IMR-90 (cell line): ENCODE measurements at regions not wholly inside any gene's neighbourhood (a gene's known extent, or its start where the extent isn't known, plus 50 kb on each side); places are given as distances from the start of the nearest gene placed in this dataset.

Source experiments
- ATAC-seq: fragments of 200-7000 bp; cut with Tn5 transposase; 2 replicates; pipeline ENCODE4 v1.9.1; 2020; ENCODE audit warnings: low read depth, mild to moderate bottlenecking, moderate library complexity
- BruUV-seq: library from RNA; stranded (reverse); fragments of 400-500 nt; replicated peaks from 2 replicates; lab custom pipeline; 2021; lab: Mats Ljungman, UMichigan
- CTCF ChIA-PET: fragments of 300-600 bp; formaldehyde crosslinking; extraction: SDS; loops from one replicate; lab custom pipeline; 2021; ENCODE audit warnings: antibody characterized with exemption; lab: Yijun Ruan, JAX
- POLR2A ChIA-PET: fragments of 300-600 bp; sonication (Branson Sonifier 250); formaldehyde crosslinking; loops from one replicate; lab custom pipeline; 2022; ENCODE audit warnings: antibody characterized with exemption; ENCODE audit not compliant: unreplicated experiment; lab: Charles Lee
- DNase-seq: peaks from one replicate; pipeline ENCODE4 v3.0.0; 2013
- H2AFZ ChIP-seq: replicated peaks from 2 replicates; pipeline ENCODE3; 2013; ENCODE audit warnings: low read length, mild to moderate bottlenecking; ENCODE audit not compliant: poor library complexity
- H2AK5ac ChIP-seq: 2 replicates; pipeline ENCODE4 v1.6.1; 2013; ENCODE audit warnings: low read depth, low read length, inconsistent platforms
- H2AK9ac ChIP-seq: replicated peaks from 2 replicates; pipeline ENCODE3; 2013; ENCODE audit warnings: mild to moderate bottlenecking, low read depth, low read length, moderate library complexity; ENCODE audit not compliant: poor library complexity
- H2BK120ac ChIP-seq: 2 replicates; pipeline ENCODE4 v1.6.1; 2013; ENCODE audit warnings: low read depth, low read length, inconsistent platforms
- H2BK15ac ChIP-seq: 3 replicates; pipeline ENCODE4 v1.6.1; 2013; ENCODE audit warnings: low read depth, low read length, inconsistent platforms
- H2BK20ac ChIP-seq: 2 replicates; pipeline ENCODE4 v1.6.1; 2013; ENCODE audit warnings: low read depth, mild to moderate bottlenecking, inconsistent platforms, low read length, moderate library complexity
- H2BK5ac ChIP-seq: 2 replicates; pipeline ENCODE4 v1.6.1; 2013; ENCODE audit warnings: mild to moderate bottlenecking, low read depth, low read length, inconsistent platforms; ENCODE audit not compliant: poor library complexity, severe bottlenecking
- H3K14ac ChIP-seq: replicated peaks from 2 replicates; pipeline ENCODE4 v1.6.1; 2013; ENCODE audit warnings: low read depth, low read length, inconsistent platforms
- H3K18ac ChIP-seq: 2 replicates; pipeline ENCODE4 v1.6.1; 2013; ENCODE audit warnings: low read depth, low read length, control low read depth
- H3K23ac ChIP-seq: 2 replicates; pipeline ENCODE4 v1.6.1; 2013; ENCODE audit warnings: low read depth, low read length, inconsistent platforms
- H3K27ac ChIP-seq: 2 replicates; pipeline ENCODE4 v1.5.1; 2013; ENCODE audit warnings: mild to moderate bottlenecking, control low read depth, low read length; ENCODE audit not compliant: insufficient read depth
- H3K27me3 ChIP-seq: 2 replicates; pipeline ENCODE4 v1.6.1; 2013; ENCODE audit warnings: low read length; ENCODE audit not compliant: control insufficient read depth, insufficient read depth
- H3K36me3 ChIP-seq: 2 replicates; pipeline ENCODE4 v1.6.1; 2013; ENCODE audit warnings: low read length, mixed read lengths; ENCODE audit not compliant: control insufficient read depth, insufficient read depth
- H3K4ac ChIP-seq: 2 replicates; pipeline ENCODE4 v1.6.1; 2013; ENCODE audit warnings: low read depth, low read length, inconsistent platforms
- H3K4me1 ChIP-seq: 2 replicates; pipeline ENCODE4 v1.6.1; 2013; ENCODE audit warnings: low read length, mixed read lengths; ENCODE audit not compliant: control insufficient read depth, insufficient read depth
- H3K4me2 ChIP-seq: 2 replicates; pipeline ENCODE4 v1.6.1; 2013; ENCODE audit warnings: low read depth, mild to moderate bottlenecking, control low read depth, low read length, moderate library complexity
- H3K4me3 ChIP-seq: 2 replicates; pipeline ENCODE4 v1.5.1; 2013; ENCODE audit warnings: low read depth, mild to moderate bottlenecking, control low read depth, low read length, moderate library complexity; ENCODE audit not compliant: insufficient read depth
- H3K56ac ChIP-seq: 2 replicates; pipeline ENCODE4 v1.6.1; 2013; ENCODE audit warnings: low read length, inconsistent platforms; ENCODE audit not compliant: insufficient read depth; ENCODE audit errors: extremely low read depth
- H3K79me1 ChIP-seq, 2 experiments: 2 replicates each; pipeline ENCODE4 v1.6.1; 2013; ENCODE audit warnings: low read length in 2 of 2, inconsistent platforms in 1 of 2, low read depth in 1 of 2
- H3K9ac ChIP-seq: 2 replicates; pipeline ENCODE4 v1.6.1; 2013; ENCODE audit warnings: low read depth, low read length, control low read depth
- H3K9me1 ChIP-seq: 2 replicates; pipeline ENCODE4 v1.6.1; 2013; ENCODE audit warnings: low read length, inconsistent platforms; ENCODE audit not compliant: insufficient read depth
- H3K9me3 ChIP-seq: 2 replicates; pipeline ENCODE4 v1.6.1; 2013; ENCODE audit warnings: low read length; ENCODE audit not compliant: control insufficient read depth, insufficient read depth
- H4K20me1 ChIP-seq: 2 replicates; pipeline ENCODE4 v1.6.1; 2013; ENCODE audit warnings: low read length, inconsistent platforms; ENCODE audit not compliant: insufficient read depth
- H4K5ac ChIP-seq: 2 replicates; pipeline ENCODE4 v1.6.1; 2013; ENCODE audit warnings: mild to moderate bottlenecking, low read depth, low read length, control low read depth
- H4K8ac ChIP-seq, 2 experiments: 2 replicates each; pipeline ENCODE4 v1.6.1; 2013; ENCODE audit warnings: low read depth in 2 of 2, low read length in 2 of 2, control low read depth in 1 of 2, inconsistent platforms in 1 of 2
- H4K91ac ChIP-seq: 2 replicates; pipeline ENCODE4 v1.6.1; 2013; ENCODE audit warnings: low read depth, low read length, inconsistent platforms; ENCODE audit not compliant: insufficient read depth
- BHLHE40 ChIP-seq: fragments of 150-350 bp; IDR thresholded peaks from 2 replicates; pipeline ENCODE4 v1.6.1; 2016; ENCODE audit warnings: mild to moderate bottlenecking, low read depth, low read length
- CEBPB ChIP-seq: IDR thresholded peaks from 2 replicates; pipeline ENCODE4 v1.6.1; 2012; ENCODE audit warnings: low read depth, low read length, improper control_type of control experiment
- CHD1 ChIP-seq: IDR thresholded peaks from 2 replicates; pipeline ENCODE4 v1.6.1; 2012; ENCODE audit warnings: low read depth, low read length, improper control_type of control experiment
- FOS ChIP-seq: fragments of 150-350 bp; IDR thresholded peaks from 2 replicates; pipeline ENCODE4 v1.6.1; 2016; ENCODE audit warnings: low read depth, low read length
- MAFK ChIP-seq: IDR thresholded peaks from 2 replicates; pipeline ENCODE4 v1.6.1; 2012; ENCODE audit warnings: low read depth, low read length, improper control_type of control experiment
- MAZ ChIP-seq: IDR thresholded peaks from 2 replicates; pipeline ENCODE4 v1.6.1; 2012; ENCODE audit warnings: low read depth, mild to moderate bottlenecking, low read length, improper control_type of control experiment, moderate library complexity, borderline replicate concordance
- MXI1 ChIP-seq: IDR thresholded peaks from 2 replicates; pipeline ENCODE4 v1.6.1; 2012; ENCODE audit warnings: low read depth, mild to moderate bottlenecking, low read length, moderate library complexity, borderline replicate concordance
- NFE2L2 ChIP-seq: fragments of 150-350 bp; IDR thresholded peaks from 2 replicates; pipeline ENCODE4 v1.6.1; 2016; ENCODE audit warnings: low read depth, mild to moderate bottlenecking, low read length
- POLR2A ChIP-seq: IDR thresholded peaks from 2 replicates; pipeline ENCODE4 v1.6.1; 2012; ENCODE audit warnings: mild to moderate bottlenecking, low read depth, low read length
- RAD21 ChIP-seq: IDR thresholded peaks from 2 replicates; pipeline ENCODE4 v1.6.1; 2012; ENCODE audit warnings: low read length, improper control_type of control experiment
- RFX5 ChIP-seq: IDR thresholded peaks from 2 replicates; pipeline ENCODE4 v1.8.0; 2012; ENCODE audit warnings: low read depth, mild to moderate bottlenecking, low read length, moderate library complexity
- SMC3 ChIP-seq: fragments of 150-350 bp; IDR thresholded peaks from 2 replicates; pipeline ENCODE4 v1.6.1; 2016; ENCODE audit warnings: low read depth, mild to moderate bottlenecking, antibody characterized with exemption, low read length, moderate library complexity
- WGBS, 2 experiments: methylation state at CpG; one replicate each; pipeline versions ENCODE4 v1.1.5 to v1.1.7; 2013; ENCODE audit warnings: missing lambda C conversion rate in 2 of 2; ENCODE audit not compliant: insufficient read length in 1 of 2; ENCODE audit errors: extremely low coverage in 2 of 2; 5-methylcytosine and 5-hydroxymethylcytosine counted together
- dilution Hi-C: fragments of 300-500 bp; cut with HindIII; formaldehyde crosslinking; loops from one replicate; pipeline ENCODE4 v1.14.3; 2018; ENCODE audit warnings: low sequenced_read_pairs; ENCODE audit not compliant: unreplicated experiment
- in situ Hi-C: fragments of 300-500 bp; cut with MboI; formaldehyde crosslinking; loops from 3 replicates; pipeline ENCODE4 v1.14.3; 2019; ENCODE audit warnings: low sequenced_read_pairs, inconsistent platforms, mixed read lengths
- intact Hi-C: fragments of 100-400 bp; cut with micrococcal nuclease; formaldehyde crosslinking; loops from 2 replicates; pipeline ENCODE4 v1.10.0; 2022
- TF ChIP-seq, protein P1 (sequence below): fragments of 150-350 bp; IDR thresholded peaks from 2 replicates; pipeline ENCODE4 v1.6.1; 2016; ENCODE audit warnings: low read depth, mild to moderate bottlenecking, low read length, moderate library complexity, borderline replicate concordance
- TF ChIP-seq, protein P2 (sequence below): conservative IDR thresholded peaks from 2 replicates; pipeline ENCODE4 v1.5.1; 2012; ENCODE audit warnings: mild to moderate bottlenecking, low read depth, low read length, improper control_type of control experiment
- TF ChIP-seq, protein P3 (sequence below): fragments of 150-350 bp; IDR thresholded peaks from 2 replicates; pipeline ENCODE4 v1.6.1; 2017; ENCODE audit warnings: mild to moderate bottlenecking, antibody characterized with exemption, low read length, low read depth

DNA sequence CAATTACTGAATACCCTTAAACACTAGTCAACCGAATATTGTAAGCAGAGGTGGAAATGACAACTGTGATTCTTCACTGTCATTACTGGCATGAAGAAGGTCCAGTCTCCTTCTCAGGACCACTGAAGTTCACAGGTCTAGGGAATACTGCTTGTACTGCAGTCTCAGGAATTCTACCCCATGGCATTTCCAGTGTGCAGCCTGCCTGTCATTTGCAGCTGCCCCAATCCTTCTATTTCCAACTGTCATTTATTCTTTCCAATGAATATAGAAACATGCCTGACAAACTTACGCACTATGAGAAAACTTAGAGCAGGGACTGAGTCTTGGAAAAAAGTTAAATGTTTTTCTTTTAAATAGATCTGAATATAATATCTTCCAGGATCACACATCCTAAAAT is 308.0 kb upstream of the THBS1 start:
- no peak for DNase-seq
- H3K4me3 ChIP-seq = no peak overlapping the region
- peak overlapping the region; percentile 97 for H2BK5ac ChIP-seq
- WGBS, 2 experiments = no CpG with 5 or more reads among the region's 2 CpGs
- peak overlapping the region; percentile 77 for H2BK15ac ChIP-seq
- H2AK9ac ChIP-seq = no peak overlapping the region
- H3K56ac ChIP-seq = no peak overlapping the region
- intact Hi-C loops = no loop called here
- POLR2A ChIA-PET = interaction anchor here (0.6 kb wide), 1 partner anchor 38 kb away, joined by 10 read pairs; no protein-coding TSS in a partner anchor
- H3K23ac ChIP-seq = peak overlapping the region; percentile 57
- in situ Hi-C loops = no loop called here
- H2AFZ ChIP-seq = no peak overlapping the region
- peaks cover 3 to 11% of the 10 kb centered on the region in 2 experiments; a peak in 2 of 4 replicates for H3K79me1 ChIP-seq
- H3K14ac ChIP-seq = peak overlapping the region; percentile 89
- peak overlapping the region; percentile 86; the same call in 1 of the 2 replicates for H3K18ac ChIP-seq
- H3K9me3 ChIP-seq = no peaks in the 10 kb centered on the region
- peak overlapping the region; percentile 91 for H2AK5ac ChIP-seq
- ATAC-seq = no peak
- peak overlapping the region; percentile 4; the same call in 1 of the 2 replicates for H4K5ac ChIP-seq
- H3K4me1 ChIP-seq = peaks cover 24% of the 10 kb centered on the region
- peaks cover 25% of the 10 kb centered on the region for H3K9me1 ChIP-seq
- H3K27me3 ChIP-seq = no peaks in the 10 kb centered on the region
- H3K36me3 ChIP-seq = no peaks in the 10 kb centered on the region
- TF ChIP-seq, protein P1, sequence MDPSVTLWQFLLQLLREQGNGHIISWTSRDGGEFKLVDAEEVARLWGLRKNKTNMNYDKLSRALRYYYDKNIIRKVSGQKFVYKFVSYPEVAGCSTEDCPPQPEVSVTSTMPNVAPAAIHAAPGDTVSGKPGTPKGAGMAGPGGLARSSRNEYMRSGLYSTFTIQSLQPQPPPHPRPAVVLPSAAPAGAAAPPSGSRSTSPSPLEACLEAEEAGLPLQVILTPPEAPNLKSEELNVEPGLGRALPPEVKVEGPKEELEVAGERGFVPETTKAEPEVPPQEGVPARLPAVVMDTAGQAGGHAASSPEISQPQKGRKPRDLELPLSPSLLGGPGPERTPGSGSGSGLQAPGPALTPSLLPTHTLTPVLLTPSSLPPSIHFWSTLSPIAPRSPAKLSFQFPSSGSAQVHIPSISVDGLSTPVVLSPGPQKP = no peak
- TF ChIP-seq CEBPB = no peak
- no peak for TF ChIP-seq SMC3
- TF ChIP-seq FOS = no peak
- TF ChIP-seq MXI1 = no peak
- TF ChIP-seq, protein P2, sequence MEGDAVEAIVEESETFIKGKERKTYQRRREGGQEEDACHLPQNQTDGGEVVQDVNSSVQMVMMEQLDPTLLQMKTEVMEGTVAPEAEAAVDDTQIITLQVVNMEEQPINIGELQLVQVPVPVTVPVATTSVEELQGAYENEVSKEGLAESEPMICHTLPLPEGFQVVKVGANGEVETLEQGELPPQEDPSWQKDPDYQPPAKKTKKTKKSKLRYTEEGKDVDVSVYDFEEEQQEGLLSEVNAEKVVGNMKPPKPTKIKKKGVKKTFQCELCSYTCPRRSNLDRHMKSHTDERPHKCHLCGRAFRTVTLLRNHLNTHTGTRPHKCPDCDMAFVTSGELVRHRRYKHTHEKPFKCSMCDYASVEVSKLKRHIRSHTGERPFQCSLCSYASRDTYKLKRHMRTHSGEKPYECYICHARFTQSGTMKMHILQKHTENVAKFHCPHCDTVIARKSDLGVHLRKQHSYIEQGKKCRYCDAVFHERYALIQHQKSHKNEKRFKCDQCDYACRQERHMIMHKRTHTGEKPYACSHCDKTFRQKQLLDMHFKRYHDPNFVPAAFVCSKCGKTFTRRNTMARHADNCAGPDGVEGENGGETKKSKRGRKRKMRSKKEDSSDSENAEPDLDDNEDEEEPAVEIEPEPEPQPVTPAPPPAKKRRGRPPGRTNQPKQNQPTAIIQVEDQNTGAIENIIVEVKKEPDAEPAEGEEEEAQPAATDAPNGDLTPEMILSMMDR = no peak
- no peak for TF ChIP-seq RAD21
- TF ChIP-seq NFE2L2 = no peak
- TF ChIP-seq RFX5 = no peak
- TF ChIP-seq, protein P3, sequence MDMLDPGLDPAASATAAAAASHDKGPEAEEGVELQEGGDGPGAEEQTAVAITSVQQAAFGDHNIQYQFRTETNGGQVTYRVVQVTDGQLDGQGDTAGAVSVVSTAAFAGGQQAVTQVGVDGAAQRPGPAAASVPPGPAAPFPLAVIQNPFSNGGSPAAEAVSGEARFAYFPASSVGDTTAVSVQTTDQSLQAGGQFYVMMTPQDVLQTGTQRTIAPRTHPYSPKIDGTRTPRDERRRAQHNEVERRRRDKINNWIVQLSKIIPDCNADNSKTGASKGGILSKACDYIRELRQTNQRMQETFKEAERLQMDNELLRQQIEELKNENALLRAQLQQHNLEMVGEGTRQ = no peak
- TF ChIP-seq MAFK = no peak
- TF ChIP-seq CHD1 = no peak
- TF ChIP-seq MAZ = no peak
- no peak for TF ChIP-seq BHLHE40
- TF ChIP-seq POLR2A = no peak
- H4K8ac ChIP-seq = peak overlapping the region; percentile 75 to 82; a peak in 3 of 4 replicates
- H2BK20ac ChIP-seq = peak overlapping the region; percentile 96
- dilution Hi-C loops = no loop called here
- no peaks in the 10 kb centered on the region for H4K20me1 ChIP-seq
- H3K27ac ChIP-seq = no peak overlapping the region
- no TSS peak for BruUV-seq
- CTCF ChIA-PET = interaction anchor here (0.6 kb wide), 1 partner anchor 8 kb away, joined by 3 read pairs; no protein-coding TSS in a partner anchor
- H2BK120ac ChIP-seq = peak overlapping the region; percentile 100
- no peak overlapping the region for H3K4me2 ChIP-seq
- H4K91ac ChIP-seq = peak overlapping the region; percentile 82
- no peak overlapping the region for H3K9ac ChIP-seq
- H3K4ac ChIP-seq = peak overlapping the region; percentile 90
